OCI-LY3 (cell line): ENCODE measurements at regions not wholly inside any gene's neighbourhood (a gene's known extent, or its start where the extent isn't known, plus 50 kb on each side); places are given as distances from the start of the nearest gene placed in this dataset.

Experiments used
- H2AFZ ChIP-seq: fragments of 200-600, 300-600 bp; shearing (Covaris generic); 2 replicates; pipeline ENCODE4 v1.6.0; 2014; ENCODE audit warnings: antibody characterized with exemption, low read depth, low read length
- H3K27ac ChIP-seq: fragments of 200-600, 300-600 bp; sonication (generic); 2 replicates; pipeline ENCODE4 v1.5.1; 2014; ENCODE audit warnings: mild to moderate bottlenecking, low read length, moderate library complexity, mixed read lengths
- H3K27me3 ChIP-seq: fragments of 200-600, 300-600 bp; sonication (generic); 2 replicates; pipeline ENCODE4 v1.6.1; 2014; ENCODE audit warnings: low read depth, low read length, mixed read lengths
- H3K36me3 ChIP-seq: fragments of 200-600, 300-600 bp; sonication (generic); replicated peaks from 2 replicates; pipeline ENCODE3; 2014; ENCODE audit warnings: low read depth, low read length, mixed read lengths
- H3K4me1 ChIP-seq: fragments of 300-600, 200-600 bp; sonication (generic); 2 replicates; pipeline ENCODE4 v1.6.1; 2014; ENCODE audit warnings: low read length, mixed read lengths
- H3K4me2 ChIP-seq: fragments of 200-600, 300-600 bp; sonication (generic); 2 replicates; pipeline ENCODE4 v1.6.1; 2014; ENCODE audit warnings: low read length, mixed read lengths
- H3K4me3 ChIP-seq: fragments of 300-600, 200-600 bp; sonication (generic); 2 replicates; pipeline ENCODE4 v1.5.1; 2014; ENCODE audit warnings: antibody characterized with exemption, mild to moderate bottlenecking, low read length, moderate library complexity
- H3K79me2 ChIP-seq: fragments of 300-600, 200-600 bp; shearing (Covaris generic); 2 replicates; pipeline ENCODE4 v1.6.1; 2014; ENCODE audit warnings: mild to moderate bottlenecking, low read length, mixed read lengths
- H3K9ac ChIP-seq: fragments of 300-600, 200-600 bp; shearing (Covaris generic); 2 replicates; pipeline ENCODE4 v1.6.0; 2014; ENCODE audit warnings: mild to moderate bottlenecking, low read length, moderate library complexity
- H3K9me3 ChIP-seq: fragments of 200-600, 300-600 bp; shearing (Covaris generic); 2 replicates; pipeline ENCODE4 v1.6.1; 2014; ENCODE audit warnings: low read length, mixed read lengths; ENCODE audit not compliant: insufficient read depth
- H4K20me1 ChIP-seq: fragments of 200-600, 300-600 bp; sonication (generic); 2 replicates; pipeline ENCODE4 v1.6.1; 2016; ENCODE audit warnings: low read length, mixed read lengths; ENCODE audit not compliant: insufficient read depth
- CTCF ChIP-seq: fragments of 200-600, 300-600 bp; sonication (generic); IDR thresholded peaks from 2 replicates; pipeline ENCODE4 v1.5.1; 2014; ENCODE audit warnings: antibody characterized with exemption, low read length, low read depth
- EZH2phosphoT487 ChIP-seq: fragments of 200-600 bp; shearing (Covaris generic); IDR thresholded peaks from 2 replicates; pipeline ENCODE4 v1.6.1; 2018; ENCODE audit warnings: antibody characterized with exemption, mixed run types, low read depth

- Histone ChIP-seq H3K4me3 (no peak overlapping the region), H3K4me1 (no peaks in the 10 kb centered on the region), H3K9ac (no peak overlapping the region), H3K36me3 (no peaks in the 10 kb centered on the region), H3K9me3 (no peaks in the 10 kb centered on the region), H4K20me1 (no peaks in the 10 kb centered on the region), H3K4me2 (no peak overlapping the region), H3K79me2 (no peaks in the 10 kb centered on the region), H3K27ac (no peak overlapping the region), H3K27me3 (no peaks in the 10 kb centered on the region), H2AFZ (no peak overlapping the region)
- TF ChIP-seq CTCF (no peak), EZH2phosphoT487 (no peak)
Measured at GRCh38 chr7:47044625-47045024, 537.3 kb downstream of the TNS3 start.

- Histone ChIP-seq H3K4me2 (no peak overlapping the region), H3K9ac (no peak overlapping the region), H3K79me2 (no peaks in the 10 kb centered on the region), H3K4me1 (peaks cover 6% of the 10 kb centered on the region; the same call in 1 of the 2 replicates), H3K4me3 (no peak overlapping the region), H3K27me3 (no peaks in the 10 kb centered on the region), H3K36me3 (no peaks in the 10 kb centered on the region), H3K9me3 (no peaks in the 10 kb centered on the region), H2AFZ (no peak overlapping the region), H3K27ac (no peak overlapping the region), H4K20me1 (no peaks in the 10 kb centered on the region)
- no peak for TF ChIP-seq CTCF
Measured at GRCh38 chr7:47043304-47043703, 538.6 kb downstream of the TNS3 start.

GRCh38 chr7:47042669-47043068, 539.2 kb downstream of the TNS3 start:
- Histone ChIP-seq H3K79me2 (no peaks in the 10 kb centered on the region), H3K27ac (no peak overlapping the region), H3K36me3 (no peaks in the 10 kb centered on the region), H3K9ac (no peak overlapping the region), H3K4me3 (no peak overlapping the region), H3K4me2 (no peak overlapping the region), H2AFZ (no peak overlapping the region), H3K9me3 (no peaks in the 10 kb centered on the region), H4K20me1 (no peaks in the 10 kb centered on the region), H3K27me3 (no peaks in the 10 kb centered on the region), H3K4me1 (peaks cover 6% of the 10 kb centered on the region; the same call in 1 of the 2 replicates)
- no peak for TF ChIP-seq CTCF
- TF ChIP-seq EZH2phosphoT487 = no peak

- Histone ChIP-seq H2AFZ (no peak overlapping the region), H3K4me3 (no peak overlapping the region), H3K4me2 (no peak overlapping the region), H3K27ac (no peak overlapping the region), H4K20me1 (no peaks in the 10 kb centered on the region), H3K9ac (no peak overlapping the region), H3K4me1 (peaks cover 6% of the 10 kb centered on the region; the same call in 1 of the 2 replicates), H3K79me2 (no peaks in the 10 kb centered on the region), H3K36me3 (no peaks in the 10 kb centered on the region), H3K27me3 (no peaks in the 10 kb centered on the region), H3K9me3 (no peaks in the 10 kb centered on the region)
- TF ChIP-seq CTCF = no peak
- no peak for TF ChIP-seq EZH2phosphoT487
Measured at GRCh38 chr7:47040795-47041347, 541.0 kb downstream of the TNS3 start.
